HPDE6-E6E7 (cell line): ENCODE measurements at regions not wholly inside any gene's neighbourhood (a gene's known extent, or its start where the extent isn't known, plus 50 kb on each side); places are given as distances from the start of the nearest gene placed in this dataset.
"Not testable (repeated sequence)": the region's sequence is repeated elsewhere in the genome, so short reads cannot be mapped to it uniquely, and the experiment has no call there.

ENCODE experiments used
- DNase-seq: peaks from one replicate; pipeline ENCODE4 v3.0.0; 2011; ENCODE audit warnings: missing footprints; ENCODE audit errors: extremely low spot score

DNA sequence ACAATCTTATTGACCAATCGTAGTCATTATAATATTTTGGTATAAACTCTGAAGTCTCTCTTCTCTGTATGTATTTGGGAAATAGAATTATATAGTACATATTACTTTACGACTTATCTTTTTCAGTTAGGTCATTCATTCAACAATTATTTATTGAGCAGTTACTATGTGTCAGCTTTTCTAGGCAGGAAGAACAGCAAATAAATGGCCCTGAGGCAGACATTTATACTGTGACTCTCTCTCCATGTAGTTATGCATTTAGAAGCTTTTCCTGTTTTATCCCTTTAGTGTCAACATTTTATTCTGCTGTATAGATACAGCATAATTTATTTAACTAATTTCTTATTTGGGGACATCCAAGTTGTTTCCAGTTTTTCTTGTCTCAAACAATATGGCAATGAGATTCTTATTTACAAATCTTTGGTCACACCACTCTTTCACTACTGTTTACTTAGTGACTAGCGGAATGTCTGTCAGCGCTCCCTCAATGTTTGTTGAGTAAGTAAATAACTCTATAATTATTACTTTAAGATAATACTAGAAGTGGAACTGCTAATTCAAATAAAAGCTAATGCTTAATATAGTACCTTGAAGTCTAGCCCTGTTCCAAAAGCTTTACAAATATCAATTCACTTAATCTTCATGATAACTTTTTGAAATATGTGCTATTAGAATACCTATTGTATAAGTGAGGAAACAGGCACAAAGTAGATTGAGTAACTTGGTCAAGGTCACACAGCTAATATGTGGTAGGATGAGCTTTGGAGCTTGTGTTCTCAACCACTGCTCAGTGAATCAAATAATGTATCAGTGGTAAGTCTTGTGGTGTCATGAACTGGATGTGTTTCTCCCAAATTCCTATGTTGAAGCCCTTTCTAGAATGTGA lies 465.6 kb downstream of the SIPA1L2 start:
- DNase-seq, result no peak

DNA sequence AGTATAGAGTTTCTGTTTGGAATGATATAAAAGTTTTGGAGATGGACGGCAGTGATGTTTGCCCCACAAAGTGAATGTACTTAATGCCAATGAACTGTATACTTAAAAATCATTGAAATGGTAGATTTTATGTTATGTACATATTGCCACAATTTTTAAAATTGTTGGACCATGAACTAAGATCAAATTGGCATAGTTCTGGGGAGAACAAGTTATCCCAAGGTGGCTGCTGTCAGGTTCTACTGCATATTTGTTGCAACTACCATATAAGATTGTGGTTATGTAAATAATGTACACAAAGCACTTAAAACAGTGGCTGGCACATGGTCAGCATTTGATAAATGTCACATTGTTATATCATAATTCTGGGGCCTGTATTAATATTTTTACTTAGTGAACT lies 466.4 kb downstream of the SIPA1L2 start:
- DNase-seq, result no peak

DNA sequence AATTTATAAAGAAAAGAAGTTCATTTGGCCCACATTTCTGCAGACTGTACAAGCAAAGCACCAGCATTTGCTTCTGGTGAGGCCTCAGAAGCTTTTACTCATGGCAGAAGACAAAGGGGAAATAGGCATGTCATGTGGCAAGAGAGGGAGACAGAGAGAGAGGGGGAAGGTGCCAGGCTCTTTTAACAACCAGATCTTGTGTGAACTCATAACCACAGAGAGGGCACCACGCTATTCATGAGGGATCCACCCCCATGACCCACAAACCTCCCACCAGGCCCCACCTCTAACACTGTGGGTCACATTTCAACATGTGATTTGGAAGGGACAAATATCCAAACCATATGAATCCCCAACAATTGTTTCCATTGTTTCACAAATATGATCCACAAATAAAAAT lies 467.9 kb downstream of the SIPA1L2 start:
- no peak for DNase-seq

DNA sequence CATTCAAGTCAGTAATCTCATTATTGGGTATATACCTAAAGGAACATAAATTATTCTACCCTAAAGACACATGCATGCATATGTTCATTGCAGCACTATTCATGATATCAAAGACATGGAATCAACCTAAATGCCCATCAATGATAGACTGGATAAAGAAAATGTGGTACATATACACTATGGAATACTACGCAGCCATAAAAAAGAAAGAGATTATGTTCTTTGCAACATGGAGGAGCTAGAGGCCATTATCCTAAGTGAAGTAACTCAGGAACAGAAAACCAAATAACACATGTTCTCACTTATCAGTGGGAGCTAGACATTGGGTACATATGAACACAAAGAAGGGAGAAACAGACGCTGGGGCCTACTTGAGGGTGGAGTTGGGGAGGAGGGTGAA lies 471.4 kb downstream of the SIPA1L2 start:
- not testable (repeated sequence) for DNase-seq

DNA sequence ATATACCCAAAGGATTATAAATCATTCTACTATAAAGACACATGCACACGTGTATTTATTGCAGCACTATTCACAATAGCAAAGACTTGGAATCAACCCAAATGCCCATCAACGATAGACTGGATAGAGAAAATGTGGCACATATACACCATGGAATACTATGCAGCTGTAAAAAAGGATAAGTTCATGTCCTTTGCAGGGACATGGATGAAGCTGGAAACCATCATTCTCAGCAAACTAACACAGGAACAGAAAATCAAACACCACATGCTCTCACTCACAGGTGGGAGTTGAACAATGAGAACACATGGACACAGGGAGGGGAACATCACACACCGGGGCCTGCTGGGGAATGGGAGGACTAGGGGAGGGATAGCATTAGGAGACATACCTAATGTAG lies 473.9 kb downstream of the SIPA1L2 start:
- DNase-seq, result not testable (repeated sequence)

DNA sequence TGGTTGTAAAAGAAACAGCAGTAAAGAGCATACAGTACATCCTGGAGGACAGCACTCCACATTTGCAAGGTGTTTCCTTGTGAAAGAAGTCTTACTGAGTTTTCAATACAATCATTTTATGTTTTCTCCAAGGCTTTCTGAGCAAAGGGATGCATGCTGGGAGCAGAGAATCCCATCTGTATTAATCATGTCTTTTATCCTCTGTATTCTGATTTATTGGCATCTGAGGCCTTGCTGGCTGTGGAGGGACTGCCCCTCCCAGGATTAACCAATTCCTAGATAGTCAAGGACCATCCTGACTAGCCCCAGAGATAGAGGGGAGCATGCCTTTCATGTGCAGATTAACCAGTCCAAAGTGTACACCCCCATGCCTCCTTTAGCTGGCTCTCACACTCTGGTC lies 476.3 kb downstream of the SIPA1L2 start:
- DNase-seq, result no peak

DNA sequence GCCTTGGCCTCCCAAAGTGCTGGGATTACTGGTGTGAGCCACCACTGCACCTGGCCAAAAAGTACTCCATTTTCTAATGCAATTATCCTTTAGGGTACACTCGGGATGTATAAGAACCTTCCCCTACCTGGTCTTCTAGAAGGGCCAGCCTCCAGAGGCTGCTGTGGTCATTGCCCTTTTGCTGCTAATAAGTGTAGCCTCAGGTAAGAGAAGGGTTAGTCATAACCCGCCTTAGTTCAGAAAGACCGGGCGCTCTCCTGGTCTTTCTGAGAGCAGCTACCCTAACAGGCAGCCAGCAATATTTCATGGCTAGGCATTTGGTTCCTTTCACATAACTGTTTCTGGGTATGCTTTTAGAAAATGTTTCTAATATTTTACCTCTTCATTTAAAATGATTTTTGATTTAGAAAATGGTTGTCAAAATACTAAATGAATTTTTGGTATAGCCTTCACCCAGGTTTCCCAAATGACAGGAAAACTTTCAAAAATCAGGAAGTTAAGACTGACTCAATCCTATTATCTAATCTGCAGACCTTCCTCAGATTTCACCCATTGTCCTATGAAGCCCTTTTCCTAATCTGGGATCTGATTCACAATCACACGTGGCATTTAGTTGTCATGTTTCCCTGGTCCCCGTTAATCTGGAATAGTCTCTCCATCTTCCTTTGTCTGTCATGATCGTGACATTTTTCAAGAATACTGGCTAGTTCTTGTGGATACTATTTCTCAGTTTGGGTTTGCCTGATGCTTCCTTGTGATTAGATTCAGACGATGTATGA lies 479.0 kb downstream of the SIPA1L2 start:
- no peak for DNase-seq

DNA sequence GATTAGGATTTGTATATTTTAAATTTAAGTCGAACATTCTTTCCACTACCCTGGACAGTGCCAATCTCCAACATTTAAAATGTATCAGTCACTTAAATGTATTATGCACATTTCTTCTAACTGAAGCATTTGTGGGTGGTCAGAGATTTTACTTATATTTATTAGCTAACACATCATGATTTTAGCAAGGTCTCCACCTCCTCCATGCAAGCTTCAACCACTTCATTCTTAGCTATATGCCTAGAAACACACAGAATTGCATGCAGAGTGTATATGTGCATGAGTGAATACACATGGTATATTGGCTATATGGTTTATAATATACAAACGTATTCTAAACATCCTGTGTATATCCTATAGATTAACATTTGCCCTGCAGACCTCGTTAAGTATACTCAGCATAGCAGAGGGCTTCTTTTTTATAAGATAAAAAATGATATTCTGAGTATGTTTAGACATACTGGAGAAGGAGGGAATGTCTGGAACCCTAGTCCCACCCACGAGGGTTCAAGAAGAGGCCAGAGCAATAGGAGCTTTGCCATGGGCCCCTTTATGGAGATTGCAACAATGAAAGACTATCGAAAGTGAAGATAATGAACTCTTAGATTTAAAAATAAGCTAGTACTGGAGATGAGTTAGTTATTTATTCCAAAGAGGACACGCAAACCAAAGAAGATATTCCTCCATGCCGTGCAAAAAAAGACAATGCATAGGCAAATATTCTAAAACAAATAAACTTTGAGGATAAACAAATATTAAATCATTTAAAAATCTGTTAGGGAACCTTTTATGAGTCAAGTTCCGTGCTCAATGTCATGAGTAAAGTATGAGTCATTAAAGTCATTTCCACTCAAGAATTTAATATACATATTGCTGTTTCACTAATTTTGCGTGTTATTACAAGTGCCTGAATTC lies 480.4 kb downstream of the SIPA1L2 start:
- no peak for DNase-seq

DNA sequence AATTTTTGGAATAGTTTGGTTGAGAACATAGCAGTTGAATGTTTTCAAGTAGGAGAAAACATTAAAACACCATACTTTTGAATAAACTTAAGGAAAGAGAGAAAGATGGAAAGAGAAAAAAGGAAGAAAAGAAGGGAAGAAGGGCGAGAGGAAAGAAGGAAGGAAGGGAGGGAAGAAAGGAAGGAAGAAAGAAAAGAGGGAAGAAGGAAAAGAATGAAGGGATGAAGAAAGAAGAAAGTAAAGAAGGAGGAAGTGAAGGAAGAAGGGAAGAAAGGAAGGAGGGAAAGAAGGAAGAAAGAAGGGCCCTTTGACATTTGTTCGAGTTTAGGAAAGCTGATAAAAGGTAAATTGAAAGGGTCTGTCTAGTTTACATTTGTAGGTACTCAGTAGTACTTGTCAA lies 482.7 kb downstream of the SIPA1L2 start:
- no peak for DNase-seq

DNA sequence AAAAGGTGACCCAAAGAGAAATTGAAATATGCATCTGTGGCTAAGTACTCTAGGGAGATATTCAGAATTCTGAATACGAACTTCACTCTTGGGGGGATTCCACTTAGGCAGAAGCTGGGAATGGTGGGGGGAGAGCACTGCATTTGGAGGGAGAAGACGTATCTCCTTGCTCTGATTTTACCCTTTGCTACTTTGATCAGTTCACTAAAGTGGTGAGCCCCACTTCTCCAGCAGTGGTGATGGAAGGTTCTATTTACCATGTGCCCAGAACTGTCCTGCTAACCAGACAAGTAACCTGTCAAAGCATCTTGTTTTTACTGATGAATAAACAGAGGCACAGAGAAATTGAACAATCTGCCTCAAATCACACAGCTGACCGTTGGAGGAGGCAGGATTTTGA lies 483.4 kb downstream of the SIPA1L2 start:
- no peak for DNase-seq

DNA sequence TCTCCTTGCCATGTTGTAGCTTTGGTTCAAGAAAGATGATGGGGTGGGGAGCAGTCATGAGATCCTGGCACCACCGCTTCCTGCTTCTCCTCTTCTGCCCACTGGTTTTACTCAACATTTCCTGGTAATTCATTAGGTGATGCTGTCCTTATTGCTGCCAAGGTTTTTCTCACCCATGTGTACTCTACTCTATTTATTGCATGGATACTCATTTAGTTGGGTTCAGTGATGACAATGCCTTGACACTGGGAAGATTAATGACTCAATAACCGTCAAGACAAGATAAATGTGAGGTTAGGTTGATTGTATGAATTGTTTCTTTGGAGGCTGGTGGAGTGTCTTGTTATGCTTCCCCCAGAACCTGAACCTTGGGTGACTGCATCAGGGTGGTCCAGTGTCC lies 484.2 kb downstream of the SIPA1L2 start:
- DNase-seq, result no peak

DNA sequence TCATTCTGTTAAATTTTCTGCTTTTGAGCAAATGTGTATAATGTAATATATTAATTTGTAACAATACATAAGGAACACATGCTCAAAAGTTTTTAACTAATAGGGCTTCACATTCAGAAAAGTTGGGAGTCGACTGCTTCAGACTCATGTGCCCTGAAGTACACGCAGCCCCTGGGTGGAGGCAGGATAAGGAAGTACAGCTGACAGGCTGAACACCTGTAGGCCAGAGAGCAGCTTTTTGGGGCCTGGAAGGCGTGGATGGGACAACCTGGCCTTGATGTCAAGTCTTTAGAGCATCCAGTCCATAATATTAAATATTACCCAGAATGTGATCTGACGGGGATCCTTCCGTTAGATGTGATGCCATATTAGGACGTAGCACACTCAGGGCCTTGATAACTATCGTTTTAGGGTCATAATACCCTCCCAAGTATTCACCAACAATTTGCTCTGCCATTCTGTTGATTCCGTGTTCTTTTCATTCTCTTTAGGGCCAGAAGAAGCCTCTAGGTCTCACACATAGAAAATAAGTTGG lies 485.2 kb downstream of the SIPA1L2 start:
- no peak for DNase-seq

DNA sequence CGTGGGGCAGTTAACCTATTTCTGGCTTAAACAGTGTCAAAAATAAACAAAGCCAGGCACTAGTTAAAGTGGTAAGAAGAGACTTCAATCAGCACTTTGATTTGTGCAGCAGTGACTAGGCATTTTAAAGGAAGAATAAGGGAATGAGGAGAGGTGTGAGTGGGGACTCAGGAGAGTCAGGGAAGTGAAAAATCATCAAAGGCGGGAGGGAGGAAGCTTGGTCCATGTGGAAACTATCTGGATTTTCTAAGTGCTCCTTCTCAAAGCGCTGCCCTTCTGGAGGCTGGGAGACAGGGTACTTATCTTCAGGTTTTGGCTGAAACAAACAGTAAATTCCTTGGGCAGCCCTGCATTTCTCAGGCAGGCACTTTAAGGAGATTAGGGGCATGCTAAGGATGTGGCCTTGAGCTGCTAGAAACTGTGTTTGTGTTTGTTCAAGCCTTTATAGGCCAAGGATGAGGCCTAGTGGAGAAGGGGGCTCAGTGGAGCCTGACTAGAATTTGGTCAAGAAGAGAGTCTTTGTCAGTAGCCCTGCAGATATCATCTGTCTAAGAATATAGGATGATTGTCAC lies 486.5 kb downstream of the SIPA1L2 start:
- no peak for DNase-seq

DNA sequence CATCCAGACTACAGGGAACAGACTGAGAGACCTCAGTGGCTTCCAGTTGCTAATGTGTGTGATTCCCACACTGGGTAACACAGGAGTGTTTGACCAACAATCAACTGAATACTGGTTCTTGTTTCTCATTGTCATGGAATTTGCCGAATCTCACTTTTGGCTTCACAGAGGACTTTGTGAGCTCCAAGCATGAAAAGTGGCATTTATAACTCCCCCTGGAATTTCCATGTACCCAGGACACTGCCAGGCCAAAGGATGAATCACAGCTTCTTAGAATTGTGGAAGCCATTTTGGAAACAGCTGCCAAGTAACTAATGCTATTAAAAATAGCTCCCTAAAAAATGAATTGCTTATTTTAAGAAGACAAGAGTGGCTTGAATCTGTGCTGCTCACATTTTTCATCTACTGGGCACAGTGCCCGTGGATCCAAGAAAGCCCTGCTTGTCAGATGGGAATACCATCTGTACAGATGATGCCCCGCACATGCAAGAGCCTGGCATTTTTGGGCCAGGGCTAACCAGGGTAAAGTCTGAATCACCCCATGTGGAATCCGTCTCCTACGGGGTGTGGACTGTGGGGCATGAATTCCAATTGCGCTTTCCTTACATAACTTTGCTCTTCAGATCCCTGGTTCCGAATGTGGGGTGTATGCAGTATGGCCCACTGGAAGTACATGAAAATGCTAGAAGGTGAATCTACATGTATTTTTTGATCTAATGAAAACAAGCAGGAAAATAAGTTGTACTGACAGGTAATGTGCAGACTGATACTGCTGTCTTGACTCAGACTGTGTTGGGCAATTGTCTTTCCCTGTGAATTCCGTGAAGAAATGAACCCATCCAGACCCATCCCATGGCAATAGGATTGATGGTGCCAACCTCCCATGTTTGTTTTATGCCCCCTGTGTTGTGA lies 487.3 kb downstream of the SIPA1L2 start:
- no peak for DNase-seq

DNA sequence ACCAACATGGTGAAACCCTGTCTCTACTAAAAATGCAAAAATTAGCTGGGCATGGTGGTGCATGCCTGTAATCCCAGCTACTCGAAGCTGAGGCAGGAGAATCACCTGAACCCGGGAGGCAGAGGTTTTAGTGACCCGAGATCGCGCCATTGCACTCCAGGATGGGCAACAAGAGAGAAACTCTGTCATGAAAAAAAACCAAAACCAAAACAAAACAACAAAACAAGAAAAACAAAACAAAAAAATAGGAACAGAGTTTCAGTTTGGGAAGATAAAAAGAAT lies 488.8 kb downstream of the SIPA1L2 start:
- not testable (repeated sequence) for DNase-seq

DNA sequence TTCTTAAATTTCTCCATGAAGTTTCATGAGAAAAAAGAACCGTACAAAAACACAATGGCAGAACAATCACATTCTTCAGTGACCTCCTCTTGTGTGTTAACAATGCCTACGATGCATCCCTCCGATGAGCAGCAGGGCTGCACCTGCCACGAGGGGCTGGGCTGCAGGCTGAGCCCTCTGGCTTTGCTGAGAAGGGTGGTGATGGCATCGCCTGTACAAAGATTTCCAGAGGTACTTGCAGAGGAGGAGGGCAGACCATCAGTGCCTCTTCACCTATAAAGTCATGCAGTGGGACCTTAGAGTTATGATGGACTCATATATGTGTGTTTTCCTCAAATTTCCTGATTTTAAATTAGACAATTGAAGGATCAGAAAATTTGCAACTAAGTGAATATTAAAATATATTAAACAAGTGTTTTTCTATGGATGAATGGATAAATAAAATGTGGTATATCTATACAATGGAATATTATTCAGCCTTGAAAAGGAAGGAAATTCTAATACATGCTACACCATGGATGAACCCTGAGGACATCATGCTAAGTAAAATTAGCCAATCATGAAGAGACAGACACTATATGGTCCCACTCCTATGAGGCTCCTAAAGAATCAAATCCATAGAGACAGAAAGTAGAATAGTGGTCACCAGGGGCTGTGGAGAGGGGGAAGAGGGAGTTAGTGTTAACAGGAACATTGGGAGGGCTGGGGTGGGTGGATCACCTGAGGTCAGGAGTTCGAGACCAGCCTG lies 489.3 kb downstream of the SIPA1L2 start:
- DNase-seq, result no peak

DNA sequence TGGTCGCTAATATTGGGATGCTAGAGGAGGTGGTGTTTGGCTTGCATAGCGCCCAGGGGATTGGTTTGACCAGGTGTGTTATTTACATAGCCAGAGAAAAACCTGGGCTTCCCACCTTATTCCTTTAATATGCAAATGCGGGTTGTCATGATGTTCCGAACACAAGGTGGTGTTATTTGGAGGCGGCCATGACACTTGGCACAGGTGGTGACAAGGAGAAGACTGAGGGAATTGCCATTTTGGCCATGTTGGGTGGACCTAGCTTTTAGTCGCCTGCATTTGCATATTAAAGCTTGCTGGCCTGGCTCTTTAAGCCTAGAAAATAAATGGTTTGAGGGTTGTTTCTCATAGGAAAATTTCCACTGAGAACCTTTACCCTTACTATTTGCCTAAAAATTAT lies 490.5 kb downstream of the SIPA1L2 start:
- no peak for DNase-seq

DNA sequence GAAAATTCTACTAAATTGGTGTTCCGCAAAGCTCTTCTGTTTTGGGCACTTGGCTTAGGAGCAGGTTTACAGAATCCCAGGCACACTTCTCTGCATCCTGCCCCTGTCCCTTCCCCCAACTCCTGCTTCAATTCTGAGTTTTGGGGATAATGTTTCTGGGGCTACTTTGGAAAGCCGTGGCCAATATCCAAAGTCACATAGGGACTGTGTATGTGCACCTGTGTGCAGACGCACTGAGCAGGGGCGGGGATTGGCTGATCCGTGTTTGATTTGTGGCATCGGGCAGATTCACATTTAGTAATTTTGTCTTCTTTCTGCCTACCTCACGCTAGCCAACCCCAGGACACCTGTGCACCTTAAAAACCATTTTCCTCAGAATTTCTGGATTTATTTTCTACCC lies 491.9 kb downstream of the SIPA1L2 start:
- no peak for DNase-seq

DNA sequence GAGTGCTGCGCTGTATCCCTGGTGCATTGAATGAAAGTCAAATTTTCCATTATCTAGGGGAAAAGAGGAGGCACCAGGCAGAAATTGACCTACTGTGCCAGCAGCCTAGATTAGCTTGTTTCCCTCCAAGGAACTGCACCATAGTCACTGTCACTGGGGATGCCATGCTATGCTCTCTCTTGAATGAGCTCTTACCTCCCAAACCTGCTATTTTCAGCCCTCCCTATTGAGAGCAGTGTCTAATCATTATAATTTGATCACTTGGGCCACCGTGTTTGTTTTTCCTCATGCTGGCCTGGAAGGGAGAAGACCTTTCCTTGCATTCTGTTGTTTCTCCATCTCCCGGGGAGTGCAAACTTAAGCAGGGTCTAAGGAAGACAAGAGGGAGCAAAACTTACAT lies 492.9 kb downstream of the SIPA1L2 start:
- no peak for DNase-seq

DNA sequence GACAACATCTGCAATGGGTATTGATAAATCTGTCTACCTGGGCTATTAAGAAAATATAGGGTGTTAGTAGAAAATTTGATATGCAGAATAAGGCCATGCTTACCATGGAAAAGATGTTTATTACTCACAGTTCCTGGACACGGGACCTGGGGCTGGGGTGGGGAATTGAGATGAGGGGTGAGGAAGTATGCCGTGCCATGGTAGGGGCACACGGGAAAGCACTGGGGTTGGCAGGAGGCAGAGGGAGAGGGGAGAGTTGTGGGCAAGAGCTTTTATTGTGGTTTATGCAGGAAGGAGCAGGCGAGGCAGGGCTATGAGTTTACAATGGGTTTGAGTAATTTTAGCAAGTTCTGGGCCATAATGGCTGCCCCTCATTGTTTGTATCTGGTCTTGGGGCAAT lies 493.8 kb downstream of the SIPA1L2 start:
- DNase-seq, result no peak
